GM21423 (cell line): ENCODE measurements at regions not wholly inside any gene's neighbourhood (a gene's known extent, or its start where the extent isn't known, plus 50 kb on each side); places are given as distances from the start of the nearest gene placed in this dataset.
A peak's percentile ranks its signal among the peaks of the same experiment; 100 is the strongest.

ENCODE experiments used
- ATAC-seq: cut with Tn5 transposase; IDR thresholded peaks from one replicate; pipeline ENCODE4 v1.9.1; 2021; ENCODE audit warnings: mild to moderate bottlenecking, moderate library complexity; ENCODE audit not compliant: unreplicated experiment

DNA sequence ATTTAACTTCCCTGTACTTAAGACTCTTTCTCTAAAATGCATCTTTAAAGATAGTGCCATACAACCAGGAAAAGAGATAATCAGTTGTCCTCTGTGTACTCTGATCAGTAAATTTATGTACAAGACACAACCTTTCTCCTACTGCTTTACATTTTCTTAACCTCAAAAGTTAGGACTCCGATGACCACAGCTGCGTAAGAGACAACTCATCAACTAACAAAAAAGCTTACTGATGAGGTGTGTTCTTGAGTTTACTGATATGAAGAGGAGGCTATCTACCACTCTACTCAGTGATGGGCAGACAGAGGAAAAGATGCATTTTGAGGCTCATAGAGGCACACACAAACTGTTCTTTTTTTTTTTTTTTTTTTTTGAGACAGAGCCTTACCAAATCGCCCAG is 71.4 kb upstream of the HIF1A start:
- no peak for ATAC-seq

- no peak for ATAC-seq
Observed at GRCh38 chr14:61625165-61625564, 70.1 kb upstream of the HIF1A start.

DNA sequence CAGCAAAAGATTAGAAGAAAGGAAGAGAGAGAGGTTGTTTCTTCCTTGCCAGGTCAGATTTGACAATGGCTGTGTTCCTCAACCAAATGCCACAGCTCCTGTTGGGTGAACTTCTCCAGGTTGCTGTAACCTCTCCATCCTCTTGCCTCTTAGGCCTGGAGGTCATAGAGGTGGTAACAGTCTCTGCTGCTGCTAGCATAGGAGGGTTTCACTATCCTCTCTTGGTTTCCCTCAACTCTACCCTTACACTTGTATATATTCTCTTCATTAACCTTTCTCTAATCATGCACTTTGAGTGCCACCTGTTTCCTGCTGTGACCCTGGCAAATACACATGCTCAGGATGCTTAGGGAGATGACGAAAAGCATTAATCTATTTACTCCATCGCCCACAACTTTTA is 67.7 kb upstream of the HIF1A start:
- no peak for ATAC-seq

- no peak for ATAC-seq
Observed at GRCh38 chr14:61628016-61628725, 67.1 kb upstream of the HIF1A start.

GRCh38 chr14:61630399-61631044 is 64.8 kb upstream of the HIF1A start:
- no peak for ATAC-seq

- no peak for ATAC-seq
Observed at GRCh38 chr14:61631045-61631687, 64.1 kb upstream of the HIF1A start.

DNA sequence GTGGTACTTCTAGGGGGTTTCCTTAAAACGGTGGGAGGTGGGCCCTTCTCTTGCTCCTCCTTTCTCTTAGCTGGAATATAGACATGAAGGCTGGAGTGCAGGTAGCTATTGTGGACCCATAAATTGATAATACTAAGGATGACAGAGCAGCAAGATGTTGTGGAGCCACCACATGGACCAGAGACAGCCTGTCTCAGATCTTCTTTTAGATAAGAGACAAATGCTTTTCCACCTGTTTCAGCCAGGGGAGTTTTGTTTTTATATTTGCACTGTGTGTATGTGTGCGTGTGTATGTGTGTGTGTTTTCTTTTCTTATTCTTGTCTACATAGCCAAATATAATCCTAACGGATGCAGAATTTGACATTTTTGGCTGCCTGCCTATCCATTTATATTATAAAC is 62.9 kb upstream of the HIF1A start:
- ATAC-seq = no peak

GRCh38 chr14:61632807-61633206 is 62.5 kb upstream of the HIF1A start:
- ATAC-seq = no peak

- no peak for ATAC-seq
Observed at GRCh38 chr14:61636291-61636690, 59.0 kb upstream of the HIF1A start.

DNA sequence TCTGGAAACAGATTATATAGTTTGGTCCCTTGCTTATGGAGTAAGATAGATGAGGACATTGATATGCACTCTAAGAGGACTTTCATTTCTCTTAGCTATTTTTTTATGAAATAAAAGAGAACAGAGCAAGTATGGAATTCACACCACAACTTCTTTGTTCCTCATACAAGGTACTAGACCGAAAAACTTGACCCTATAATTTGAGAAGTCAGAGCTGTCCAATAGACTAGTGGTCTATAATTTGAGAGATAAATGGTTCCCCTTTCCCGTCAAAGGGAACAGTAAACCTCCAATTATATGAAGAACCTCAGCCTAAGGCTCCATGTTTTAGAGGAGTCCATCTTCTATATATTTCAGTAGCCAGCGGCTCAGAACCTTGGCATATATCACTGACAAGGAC is 58.5 kb upstream of the HIF1A start:
- no peak for ATAC-seq

- no peak for ATAC-seq
Observed at GRCh38 chr14:61638595-61639387, 56.5 kb upstream of the HIF1A start.

GRCh38 chr14:61640158-61641136 is 54.9 kb upstream of the HIF1A start:
- ATAC-seq = no peak

DNA sequence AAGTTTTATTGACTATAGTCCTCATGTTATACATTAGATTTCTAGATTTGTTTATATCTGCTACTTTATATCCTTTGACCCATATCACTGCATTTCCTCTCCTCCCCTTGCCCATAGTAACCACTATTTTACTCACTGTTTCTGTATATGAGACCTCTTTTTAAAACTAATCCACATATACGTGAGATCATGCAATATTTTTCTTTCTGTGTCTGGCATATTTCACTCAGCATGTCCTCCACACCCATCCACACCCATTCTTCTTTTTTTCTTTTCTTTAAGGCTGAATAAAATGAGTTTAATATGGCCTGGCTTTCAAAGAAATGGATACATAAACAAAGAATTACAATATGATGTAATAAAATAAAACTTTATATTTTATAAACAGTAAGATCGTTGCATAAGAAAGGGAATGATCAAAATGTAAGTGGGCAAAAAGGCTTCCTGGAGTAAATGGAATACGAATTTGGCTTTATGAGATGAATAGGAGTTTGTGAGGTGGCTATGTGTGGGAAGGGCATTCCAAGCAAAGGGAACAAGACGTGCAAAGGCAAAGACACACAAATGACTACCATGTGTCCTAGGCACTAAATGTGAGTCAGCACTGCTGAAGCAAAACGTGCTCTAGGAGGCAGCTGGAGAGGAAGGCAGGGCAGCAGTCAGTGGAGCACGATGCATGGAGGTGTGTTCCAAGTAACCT is 53.2 kb upstream of the HIF1A start:
- ATAC-seq = no peak

DNA sequence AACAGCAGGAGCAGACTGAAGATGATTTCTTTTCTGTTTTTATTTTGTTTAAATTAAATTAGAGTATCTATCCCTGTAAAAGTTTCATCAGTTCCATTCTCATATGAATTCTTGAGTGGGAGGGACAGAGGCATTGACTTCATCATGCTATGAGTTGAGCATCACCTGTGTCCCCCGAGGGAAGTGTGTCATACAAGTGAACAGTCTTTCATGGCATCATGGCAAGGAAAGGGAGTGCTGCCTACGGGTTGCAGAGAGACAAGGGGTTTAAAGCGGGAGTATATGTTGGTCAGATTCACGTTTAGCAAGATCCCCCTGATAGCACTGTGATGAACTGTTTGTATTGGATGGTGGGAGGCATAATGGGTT is 52.7 kb upstream of the HIF1A start:
- ATAC-seq = no peak

- no peak for ATAC-seq
Observed at GRCh38 chr14:61643555-61643954, 51.8 kb upstream of the HIF1A start.

DNA sequence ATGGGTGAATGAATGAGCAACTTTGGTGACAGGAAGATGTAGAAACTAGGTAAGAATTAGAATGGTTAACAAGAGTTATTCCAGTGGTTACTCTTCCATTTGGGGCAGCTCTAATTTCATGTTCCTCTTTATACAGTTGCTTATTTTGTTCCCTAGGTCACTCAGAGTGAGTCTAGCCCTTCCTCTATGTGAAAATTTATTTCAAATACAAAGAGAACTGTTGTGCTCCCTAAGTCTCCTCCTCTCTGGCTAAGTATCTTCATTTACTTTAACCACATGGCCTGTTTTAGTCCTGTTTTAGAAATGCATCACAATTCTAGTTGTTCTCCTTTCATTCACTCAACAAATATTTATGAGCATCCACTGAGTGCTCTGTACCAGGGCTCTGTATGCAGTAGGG is 51.1 kb upstream of the HIF1A start:
- no peak for ATAC-seq

GRCh38 chr14:61644834-61645233 is 50.5 kb upstream of the HIF1A start:
- peak; percentile 93 for ATAC-seq

DNA sequence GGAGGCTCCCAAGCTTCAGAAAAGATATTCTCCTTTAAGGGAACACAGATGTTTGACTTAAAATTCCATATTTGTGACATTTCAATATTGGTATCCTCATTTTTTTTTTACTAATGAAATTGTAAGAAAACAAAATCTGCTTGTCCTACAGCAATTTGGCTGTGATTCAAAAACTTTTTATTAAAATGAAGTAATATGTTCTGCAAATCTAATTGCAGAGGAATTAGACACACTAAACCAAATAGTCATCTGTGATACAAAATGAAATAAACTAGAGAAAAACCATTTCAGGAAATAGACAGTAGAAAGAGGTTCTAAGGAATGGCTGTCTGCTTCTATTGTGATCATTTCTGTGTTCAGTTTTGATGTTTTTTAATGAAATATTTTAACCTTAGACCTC is 50.1 kb upstream of the HIF1A start:
- no peak for ATAC-seq
